ENCODE measurements at regions not wholly inside any gene's neighbourhood (a gene's known extent, or its start where the extent isn't known, plus 50 kb on each side); places are given as distances from the start of the nearest gene placed in this dataset.

GRCh38 chr11:115981104-115981481 lies 476.9 kb upstream of the CADM1 start:
- Histone ChIP-seq H3K9me2 (ENCODE audit: insufficient read depth) (no peaks in the 10 kb centered on the region), H3K36me3 (ENCODE audit: insufficient read depth) (no peaks in the 10 kb centered on the region), H3K27ac (ENCODE audit: low read depth) (no peak overlapping the region), H2AFZ (no peak overlapping the region), H3K4me2 (no peak overlapping the region), H3K27me3 (ENCODE audit: insufficient read depth) (peaks cover 14% of the 10 kb centered on the region), H3K4me1 (ENCODE audit: insufficient read depth) (no peaks in the 10 kb centered on the region), H4K20me1 (replicated peaks; ENCODE audit: insufficient read depth) (no peaks in the 10 kb centered on the region), H3K4me3 (no peak overlapping the region), H3F3A (replicated peaks; ENCODE audit: low read depth) (no peaks in the 10 kb centered on the region), H3K79me2 (replicated peaks; ENCODE audit: insufficient read depth) (no peaks in the 10 kb centered on the region)
- no peak overlapping the region for H3K4me3 Mint-ChIP-seq
- peaks cover 7% of the 10 kb centered on the region; the same call in 2 of the 3 replicates for H3K4me1 Mint-ChIP-seq
- no peak overlapping the region for H3K27ac Mint-ChIP-seq
- H3K9me3 Mint-ChIP-seq = no peaks in the 10 kb centered on the region; the same call in 2 of the 3 replicates
- H3K27me3 Mint-ChIP-seq (ENCODE audit: insufficient read depth, low read depth, poor library complexity) = peaks cover 10% of the 10 kb centered on the region
- DNase-seq (ENCODE audit: low spot score) = no peak
- TF ChIP-seq EZH2phosphoT487 (IDR thresholded peaks at IDR 0.05; ENCODE audit: unreplicated experiment) (no peak), NANOG (IDR thresholded peaks at IDR 0.05; ENCODE audit: borderline replicate concordance) (no peak), POLR2AphosphoS5 (IDR thresholded peaks at IDR 0.05; ENCODE audit: low read depth) (no peak), STAT1 (IDR thresholded peaks at IDR 0.05; ENCODE audit: unreplicated experiment) (no peak)
- no peak for ATAC-seq
- H3K36me3 Mint-ChIP-seq (ENCODE audit: low read depth) = no peaks in the 10 kb centered on the region

GRCh38 chr11:115980337-115981103 lies 476.3 kb upstream of the CADM1 start:
- DNase-seq (ENCODE audit: low spot score) (no peak), ATAC-seq (no peak)
- Histone ChIP-seq H3K79me2 (replicated peaks; ENCODE audit: insufficient read depth) (no peaks in the 10 kb centered on the region), H3K36me3 (ENCODE audit: insufficient read depth) (no peaks in the 10 kb centered on the region), H3K4me3 (no peak overlapping the region), H3K4me2 (no peak overlapping the region), H3F3A (replicated peaks; ENCODE audit: low read depth) (no peaks in the 10 kb centered on the region), H3K27me3 (ENCODE audit: insufficient read depth) (peaks cover 17% of the 10 kb centered on the region), H3K9me2 (ENCODE audit: insufficient read depth) (no peaks in the 10 kb centered on the region), H2AFZ (no peak overlapping the region), H3K27ac (ENCODE audit: low read depth) (no peak overlapping the region), H3K4me1 (ENCODE audit: insufficient read depth) (no peaks in the 10 kb centered on the region), H4K20me1 (replicated peaks; ENCODE audit: insufficient read depth) (no peaks in the 10 kb centered on the region)
- H3K4me3 Mint-ChIP-seq = no peak overlapping the region
- H3K36me3 Mint-ChIP-seq (ENCODE audit: low read depth) = no peaks in the 10 kb centered on the region
- peaks cover 16% of the 10 kb centered on the region for H3K27me3 Mint-ChIP-seq (ENCODE audit: insufficient read depth, low read depth, poor library complexity)
- H3K27ac Mint-ChIP-seq = no peak overlapping the region
- peaks cover 12% of the 10 kb centered on the region; the same call in 2 of the 3 replicates for H3K4me1 Mint-ChIP-seq
- H3K9me3 Mint-ChIP-seq = no peaks in the 10 kb centered on the region; the same call in 2 of the 3 replicates
- no peak for TF ChIP-seq EZH2phosphoT487 (IDR thresholded peaks at IDR 0.05; ENCODE audit: unreplicated experiment)
- no peak for TF ChIP-seq NANOG (IDR thresholded peaks at IDR 0.05; ENCODE audit: borderline replicate concordance)
- no peak for TF ChIP-seq REST (IDR thresholded peaks at IDR 0.05; ENCODE audit: unreplicated experiment)
- no peak for TF ChIP-seq ETS1 (IDR thresholded peaks at IDR 0.05)
- TF ChIP-seq CREB1 (CRISPR knock-in tag; IDR thresholded peaks at IDR 0.05; ENCODE audit: low read depth) = no peak
- no peak for TF ChIP-seq JUNB (IDR thresholded peaks at IDR 0.05; ENCODE audit: unreplicated experiment)
- TF ChIP-seq POLR2AphosphoS5 (IDR thresholded peaks at IDR 0.05; ENCODE audit: low read depth) = no peak
- no peak for TF ChIP-seq STAT1 (IDR thresholded peaks at IDR 0.05; ENCODE audit: unreplicated experiment)
- TF ChIP-seq EZH2 (IDR thresholded peaks at IDR 0.05; ENCODE audit: low read depth, unreplicated experiment) = no peak
- TF ChIP-seq, protein P1, sequence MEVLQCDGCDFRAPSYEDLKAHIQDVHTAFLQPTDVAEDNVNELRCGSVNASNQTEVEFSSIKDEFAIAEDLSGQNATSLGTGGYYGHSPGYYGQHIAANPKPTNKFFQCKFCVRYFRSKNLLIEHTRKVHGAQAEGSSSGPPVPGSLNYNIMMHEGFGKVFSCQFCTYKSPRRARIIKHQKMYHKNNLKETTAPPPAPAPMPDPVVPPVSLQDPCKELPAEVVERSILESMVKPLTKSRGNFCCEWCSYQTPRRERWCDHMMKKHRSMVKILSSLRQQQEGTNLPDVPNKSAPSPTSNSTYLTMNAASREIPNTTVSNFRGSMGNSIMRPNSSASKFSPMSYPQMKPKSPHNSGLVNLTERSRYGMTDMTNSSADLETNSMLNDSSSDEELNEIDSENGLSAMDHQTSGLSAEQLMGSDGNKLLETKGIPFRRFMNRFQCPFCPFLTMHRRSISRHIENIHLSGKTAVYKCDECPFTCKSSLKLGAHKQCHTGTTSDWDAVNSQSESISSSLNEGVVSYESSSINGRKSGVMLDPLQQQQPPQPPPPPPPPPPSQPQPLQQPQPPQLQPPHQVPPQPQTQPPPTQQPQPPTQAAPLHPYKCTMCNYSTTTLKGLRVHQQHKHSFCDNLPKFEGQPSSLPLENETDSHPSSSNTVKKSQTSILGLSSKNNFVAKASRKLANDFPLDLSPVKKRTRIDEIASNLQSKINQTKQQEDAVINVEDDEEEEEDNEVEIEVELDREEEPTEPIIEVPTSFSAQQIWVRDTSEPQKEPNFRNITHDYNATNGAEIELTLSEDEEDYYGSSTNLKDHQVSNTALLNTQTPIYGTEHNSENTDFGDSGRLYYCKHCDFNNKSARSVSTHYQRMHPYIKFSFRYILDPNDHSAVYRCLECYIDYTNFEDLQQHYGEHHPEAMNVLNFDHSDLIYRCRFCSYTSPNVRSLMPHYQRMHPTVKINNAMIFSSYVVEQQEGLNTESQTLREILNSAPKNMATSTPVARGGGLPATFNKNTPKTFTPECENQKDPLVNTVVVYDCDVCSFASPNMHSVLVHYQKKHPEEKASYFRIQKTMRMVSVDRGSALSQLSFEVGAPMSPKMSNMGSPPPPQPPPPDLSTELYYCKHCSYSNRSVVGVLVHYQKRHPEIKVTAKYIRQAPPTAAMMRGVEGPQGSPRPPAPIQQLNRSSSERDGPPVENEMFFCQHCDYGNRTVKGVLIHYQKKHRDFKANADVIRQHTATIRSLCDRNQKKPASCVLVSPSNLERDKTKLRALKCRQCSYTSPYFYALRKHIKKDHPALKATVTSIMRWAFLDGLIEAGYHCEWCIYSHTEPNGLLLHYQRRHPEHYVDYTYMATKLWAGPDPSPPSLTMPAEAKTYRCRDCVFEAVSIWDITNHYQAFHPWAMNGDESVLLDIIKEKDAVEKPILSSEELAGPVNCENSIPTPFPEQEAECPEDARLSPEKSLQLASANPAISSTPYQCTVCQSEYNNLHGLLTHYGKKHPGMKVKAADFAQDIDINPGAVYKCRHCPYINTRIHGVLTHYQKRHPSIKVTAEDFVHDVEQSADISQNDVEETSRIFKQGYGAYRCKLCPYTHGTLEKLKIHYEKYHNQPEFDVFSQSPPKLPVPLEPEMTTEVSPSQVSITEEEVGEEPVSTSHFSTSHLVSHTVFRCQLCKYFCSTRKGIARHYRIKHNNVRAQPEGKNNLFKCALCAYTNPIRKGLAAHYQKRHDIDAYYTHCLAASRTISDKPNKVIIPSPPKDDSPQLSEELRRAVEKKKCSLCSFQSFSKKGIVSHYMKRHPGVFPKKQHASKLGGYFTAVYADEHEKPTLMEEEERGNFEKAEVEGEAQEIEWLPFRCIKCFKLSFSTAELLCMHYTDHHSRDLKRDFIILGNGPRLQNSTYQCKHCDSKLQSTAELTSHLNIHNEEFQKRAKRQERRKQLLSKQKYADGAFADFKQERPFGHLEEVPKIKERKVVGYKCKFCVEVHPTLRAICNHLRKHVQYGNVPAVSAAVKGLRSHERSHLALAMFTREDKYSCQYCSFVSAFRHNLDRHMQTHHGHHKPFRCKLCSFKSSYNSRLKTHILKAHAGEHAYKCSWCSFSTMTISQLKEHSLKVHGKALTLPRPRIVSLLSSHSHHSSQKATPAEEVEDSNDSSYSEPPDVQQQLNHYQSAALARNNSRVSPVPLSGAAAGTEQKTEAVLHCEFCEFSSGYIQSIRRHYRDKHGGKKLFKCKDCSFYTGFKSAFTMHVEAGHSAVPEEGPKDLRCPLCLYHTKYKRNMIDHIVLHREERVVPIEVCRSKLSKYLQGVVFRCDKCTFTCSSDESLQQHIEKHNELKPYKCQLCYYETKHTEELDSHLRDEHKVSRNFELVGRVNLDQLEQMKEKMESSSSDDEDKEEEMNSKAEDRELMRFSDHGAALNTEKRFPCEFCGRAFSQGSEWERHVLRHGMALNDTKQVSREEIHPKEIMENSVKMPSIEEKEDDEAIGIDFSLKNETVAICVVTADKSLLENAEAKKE (CRISPR knock-in tag; IDR thresholded peaks at IDR 0.05) = no peak
